Endodermal cell (in vitro differentiated cells): ENCODE measurements at regions not wholly inside any gene's neighbourhood (a gene's known extent, or its start where the extent isn't known, plus 50 kb on each side); places are given as distances from the start of the nearest gene placed in this dataset.

ENCODE experiments used
- DNase-seq: peaks from one replicate; pipeline ENCODE4 v3.0.0-alpha.2; 2017
- H3K27ac ChIP-seq: 2 replicates; pipeline ENCODE4 v1.5.1; 2013; ENCODE audit warnings: mild to moderate bottlenecking, low read depth, low read length, moderate library complexity
- H3K27me3 ChIP-seq: 2 replicates; pipeline ENCODE4 v1.6.1; 2013; ENCODE audit warnings: mild to moderate bottlenecking, low read length, moderate library complexity; ENCODE audit not compliant: insufficient read depth, control insufficient read depth, poor library complexity, severe bottlenecking
- H3K36me3 ChIP-seq: 2 replicates; pipeline ENCODE4 v1.7.0; 2013; ENCODE audit warnings: mild to moderate bottlenecking, low read length, moderate library complexity; ENCODE audit not compliant: control insufficient read depth, insufficient read depth
- H3K4me1 ChIP-seq: one replicate; pipeline ENCODE4 v1.7.0; 2013; ENCODE audit warnings: low read length; ENCODE audit not compliant: control insufficient read depth, insufficient read depth
- H3K4me3 ChIP-seq: 2 replicates; pipeline ENCODE4 v1.5.1; 2013; ENCODE audit warnings: mild to moderate bottlenecking, low read length, moderate library complexity
- H3K9ac ChIP-seq: 2 replicates; pipeline ENCODE4 v1.6.1; 2013; ENCODE audit warnings: mild to moderate bottlenecking, low read length, moderate library complexity; ENCODE audit not compliant: poor library complexity, severe bottlenecking; ENCODE audit errors: extremely low read depth
- H3K9me3 ChIP-seq: 2 replicates; pipeline ENCODE4 v1.6.1; 2013; ENCODE audit warnings: mild to moderate bottlenecking, low read length, moderate library complexity; ENCODE audit not compliant: control insufficient read depth
- H3K27ac Mint-ChIP-seq: 2 replicates; pipeline ENCODE4 v1.8.0; 2020; ENCODE audit warnings: mixed read lengths
- H3K27me3 Mint-ChIP-seq: 2 replicates; pipeline ENCODE4 v1.8.0; 2021; ENCODE audit warnings: mild to moderate bottlenecking, mixed read lengths; ENCODE audit not compliant: insufficient read depth
- H3K36me3 Mint-ChIP-seq: 2 replicates; pipeline ENCODE4 v1.8.0; 2020; ENCODE audit warnings: low read depth, mixed read lengths
- H3K4me1 Mint-ChIP-seq: 2 replicates; pipeline ENCODE4 v1.8.0; 2020; ENCODE audit warnings: mixed read lengths
- H3K4me3 Mint-ChIP-seq: 2 replicates; pipeline ENCODE4 v1.8.0; 2020; ENCODE audit warnings: mild to moderate bottlenecking, moderate library complexity, mixed read lengths
- H3K9me3 Mint-ChIP-seq: 2 replicates; pipeline ENCODE4 v1.8.0; 2020; ENCODE audit warnings: mild to moderate bottlenecking, mixed read lengths
- WGBS, 2 experiments: methylation state at CpG; one replicate each; pipeline versions ENCODE4 v1.1.5 to v1.1.7; 2013; ENCODE audit warnings: missing lambda C conversion rate in 2 of 2, mixed read lengths in 1 of 2; ENCODE audit not compliant: insufficient coverage in 1 of 2, insufficient read length in 1 of 2; 5-methylcytosine and 5-hydroxymethylcytosine counted together
- TF ChIP-seq, protein P1 (sequence below): fragments of 200-600 bp; sonication (generic); conservative IDR thresholded peaks from 2 replicates; pipeline ENCODE4 v1.5.0; 2021; ENCODE audit warnings: antibody characterized with exemption, mild to moderate bottlenecking

GRCh38 chr6:132902901-132903300 is 88.5 kb downstream of the RPS12 start:
- no peaks in the 10 kb centered on the region for H3K4me1 ChIP-seq
- no peaks in the 10 kb centered on the region for H3K27me3 Mint-ChIP-seq
- no peaks in the 10 kb centered on the region for H3K36me3 Mint-ChIP-seq
- H3K9ac ChIP-seq = no peak overlapping the region
- no peaks in the 10 kb centered on the region for H3K27me3 ChIP-seq
- WGBS, 2 experiments = 95 to 100% methylated on average over 3 to 6 of the region's 6 CpGs
- H3K36me3 ChIP-seq = no peaks in the 10 kb centered on the region
- TF ChIP-seq, protein P1, sequence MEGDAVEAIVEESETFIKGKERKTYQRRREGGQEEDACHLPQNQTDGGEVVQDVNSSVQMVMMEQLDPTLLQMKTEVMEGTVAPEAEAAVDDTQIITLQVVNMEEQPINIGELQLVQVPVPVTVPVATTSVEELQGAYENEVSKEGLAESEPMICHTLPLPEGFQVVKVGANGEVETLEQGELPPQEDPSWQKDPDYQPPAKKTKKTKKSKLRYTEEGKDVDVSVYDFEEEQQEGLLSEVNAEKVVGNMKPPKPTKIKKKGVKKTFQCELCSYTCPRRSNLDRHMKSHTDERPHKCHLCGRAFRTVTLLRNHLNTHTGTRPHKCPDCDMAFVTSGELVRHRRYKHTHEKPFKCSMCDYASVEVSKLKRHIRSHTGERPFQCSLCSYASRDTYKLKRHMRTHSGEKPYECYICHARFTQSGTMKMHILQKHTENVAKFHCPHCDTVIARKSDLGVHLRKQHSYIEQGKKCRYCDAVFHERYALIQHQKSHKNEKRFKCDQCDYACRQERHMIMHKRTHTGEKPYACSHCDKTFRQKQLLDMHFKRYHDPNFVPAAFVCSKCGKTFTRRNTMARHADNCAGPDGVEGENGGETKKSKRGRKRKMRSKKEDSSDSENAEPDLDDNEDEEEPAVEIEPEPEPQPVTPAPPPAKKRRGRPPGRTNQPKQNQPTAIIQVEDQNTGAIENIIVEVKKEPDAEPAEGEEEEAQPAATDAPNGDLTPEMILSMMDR = no peak
- no peak for DNase-seq
- H3K9me3 Mint-ChIP-seq = no peaks in the 10 kb centered on the region
- no peak overlapping the region for H3K4me3 Mint-ChIP-seq
- no peaks in the 10 kb centered on the region for H3K9me3 ChIP-seq
- H3K27ac Mint-ChIP-seq = no peak overlapping the region
- H3K27ac ChIP-seq = no peak overlapping the region
- no peak overlapping the region for H3K4me3 ChIP-seq
- no peaks in the 10 kb centered on the region for H3K4me1 Mint-ChIP-seq

DNA sequence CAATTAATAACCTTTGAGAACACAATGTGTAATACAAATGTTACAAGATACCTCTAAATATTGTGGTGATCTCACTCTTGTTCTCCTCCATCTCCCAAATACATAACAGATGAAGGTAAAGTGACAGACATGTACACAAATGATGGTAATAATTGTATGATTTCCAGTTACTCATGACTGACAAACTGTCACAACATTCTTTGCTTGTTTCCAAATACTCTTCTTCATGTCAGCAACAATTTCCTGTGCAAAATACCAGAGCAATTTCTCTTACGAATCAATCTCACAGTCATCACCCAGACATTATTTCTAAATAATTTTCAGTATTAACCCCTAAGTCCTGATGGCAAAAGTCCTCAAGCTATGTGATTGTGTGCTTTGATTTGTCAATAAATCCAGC is 92.9 kb downstream of the RPS12 start:
- Histone ChIP-seq H3K4me1 (peaks cover 1% of the 10 kb centered on the region), H3K27me3 (no peaks in the 10 kb centered on the region), H3K9ac (no peak overlapping the region), H3K9me3 (no peaks in the 10 kb centered on the region), H3K36me3 (no peaks in the 10 kb centered on the region), H3K4me3 (no peak overlapping the region), H3K27ac (no peak overlapping the region)
- H3K36me3 Mint-ChIP-seq = no peaks in the 10 kb centered on the region
- H3K4me3 Mint-ChIP-seq = no peak overlapping the region
- H3K4me1 Mint-ChIP-seq = no peaks in the 10 kb centered on the region
- no peak for DNase-seq
- 84% methylated on average over 1 of the region's 1 CpG; no CpG with 5 or more reads in 1 of the 2 experiments for WGBS, 2 experiments
- H3K9me3 Mint-ChIP-seq = no peaks in the 10 kb centered on the region
- H3K27me3 Mint-ChIP-seq = no peaks in the 10 kb centered on the region
- no peak overlapping the region for H3K27ac Mint-ChIP-seq
- TF ChIP-seq, protein P1 = no peak

GRCh38 chr6:132907914-132908313 is 93.5 kb downstream of the RPS12 start:
- 94 to 97% methylated on average over 4 to 5 of the region's 7 CpGs for WGBS, 2 experiments
- no peak overlapping the region for H3K27ac ChIP-seq
- no peak overlapping the region for H3K4me3 Mint-ChIP-seq

More at GRCh38 chr6:132907914-132908313, 93.5 kb downstream of the RPS12 start:
- H3K27ac Mint-ChIP-seq = no peak overlapping the region
- Histone ChIP-seq H3K4me3 (no peak overlapping the region), H3K9me3 (no peaks in the 10 kb centered on the region), H3K4me1 (peaks cover 3% of the 10 kb centered on the region), H3K9ac (no peak overlapping the region), H3K27me3 (no peaks in the 10 kb centered on the region), H3K36me3 (no peaks in the 10 kb centered on the region)
- TF ChIP-seq, protein P1 = no peak
- H3K27me3 Mint-ChIP-seq = no peaks in the 10 kb centered on the region
- H3K36me3 Mint-ChIP-seq = no peaks in the 10 kb centered on the region
- H3K4me1 Mint-ChIP-seq = no peaks in the 10 kb centered on the region
- no peak for DNase-seq
- no peaks in the 10 kb centered on the region for H3K9me3 Mint-ChIP-seq
